ENCODE measurements at regions not wholly inside any gene's neighbourhood (a gene's known extent, or its start where the extent isn't known, plus 50 kb on each side); places are given as distances from the start of the nearest gene placed in this dataset.

DNA sequence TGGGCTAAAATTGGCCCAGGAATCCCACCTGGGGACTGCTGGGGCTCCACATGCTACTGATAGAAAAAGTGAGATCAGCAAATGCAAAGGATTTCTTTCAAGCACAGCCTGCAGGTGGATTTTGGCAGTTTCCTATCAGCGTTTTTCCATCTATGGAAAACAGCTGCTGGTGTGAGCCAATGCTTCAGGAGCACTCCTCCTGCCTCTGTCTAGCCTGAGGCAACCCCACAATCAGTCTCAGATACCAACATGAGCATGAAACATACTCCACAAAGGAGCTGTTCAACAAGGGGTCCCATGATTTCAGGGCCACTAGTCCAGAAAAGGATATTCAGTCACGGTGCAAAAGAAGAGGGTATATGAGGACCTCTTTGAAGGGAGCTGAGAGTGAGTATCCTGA lies 311.5 kb upstream of the THBS1 start:
- H3K27ac Mint-ChIP-seq: no peak overlapping the region
- DNase-seq (ENCODE audit: low spot score in 2 of 2): no peak
- no peak for ATAC-seq
- no peaks in the 10 kb centered on the region for H3K36me3 Mint-ChIP-seq
- no peaks in the 10 kb centered on the region for H3K4me1 Mint-ChIP-seq
- H3K9me3 Mint-ChIP-seq: no peaks in the 10 kb centered on the region
- no peak overlapping the region for H3K4me3 Mint-ChIP-seq

- DNase-seq (ENCODE audit: low spot score in 2 of 2): no peak
- no peaks in the 10 kb centered on the region for H3K36me3 Mint-ChIP-seq
- H3K4me1 Mint-ChIP-seq: no peaks in the 10 kb centered on the region
- H3K4me3 Mint-ChIP-seq: no peak overlapping the region
- H3K9me3 Mint-ChIP-seq: no peaks in the 10 kb centered on the region
- no peak for ATAC-seq
- H3K27ac Mint-ChIP-seq: no peak overlapping the region
Measured at GRCh38 chr15:39269821-39270220, 311.1 kb upstream of the THBS1 start.

- no peak overlapping the region for H3K27ac Mint-ChIP-seq
- H3K4me1 Mint-ChIP-seq: no peaks in the 10 kb centered on the region
- DNase-seq (ENCODE audit: low spot score in 2 of 2) (no peak), ATAC-seq (peak; percentile 21)
- no peak overlapping the region for H3K4me3 Mint-ChIP-seq
- H3K9me3 Mint-ChIP-seq: no peaks in the 10 kb centered on the region
- H3K36me3 Mint-ChIP-seq: no peaks in the 10 kb centered on the region
Measured at GRCh38 chr15:39270221-39270855, 310.5 kb upstream of the THBS1 start.

GRCh38 chr15:39270934-39271333 lies 309.9 kb upstream of the THBS1 start:
- Mint-ChIP-seq H3K27ac (no peak overlapping the region), H3K9me3 (no peaks in the 10 kb centered on the region), H3K36me3 (no peaks in the 10 kb centered on the region), H3K4me3 (no peak overlapping the region), H3K4me1 (no peaks in the 10 kb centered on the region)
- ATAC-seq (no peak), DNase-seq (ENCODE audit: low spot score in 2 of 2) (no peak)

DNA sequence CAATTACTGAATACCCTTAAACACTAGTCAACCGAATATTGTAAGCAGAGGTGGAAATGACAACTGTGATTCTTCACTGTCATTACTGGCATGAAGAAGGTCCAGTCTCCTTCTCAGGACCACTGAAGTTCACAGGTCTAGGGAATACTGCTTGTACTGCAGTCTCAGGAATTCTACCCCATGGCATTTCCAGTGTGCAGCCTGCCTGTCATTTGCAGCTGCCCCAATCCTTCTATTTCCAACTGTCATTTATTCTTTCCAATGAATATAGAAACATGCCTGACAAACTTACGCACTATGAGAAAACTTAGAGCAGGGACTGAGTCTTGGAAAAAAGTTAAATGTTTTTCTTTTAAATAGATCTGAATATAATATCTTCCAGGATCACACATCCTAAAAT lies 308.0 kb upstream of the THBS1 start:
- no peaks in the 10 kb centered on the region for H3K9me3 Mint-ChIP-seq
- no peak overlapping the region for H3K27ac Mint-ChIP-seq
- no peaks in the 10 kb centered on the region for H3K4me1 Mint-ChIP-seq
- no peaks in the 10 kb centered on the region for H3K36me3 Mint-ChIP-seq
- H3K4me3 Mint-ChIP-seq: no peak overlapping the region
- DNase-seq (ENCODE audit: low spot score in 2 of 2) (no peak), ATAC-seq (no peak)

DNA sequence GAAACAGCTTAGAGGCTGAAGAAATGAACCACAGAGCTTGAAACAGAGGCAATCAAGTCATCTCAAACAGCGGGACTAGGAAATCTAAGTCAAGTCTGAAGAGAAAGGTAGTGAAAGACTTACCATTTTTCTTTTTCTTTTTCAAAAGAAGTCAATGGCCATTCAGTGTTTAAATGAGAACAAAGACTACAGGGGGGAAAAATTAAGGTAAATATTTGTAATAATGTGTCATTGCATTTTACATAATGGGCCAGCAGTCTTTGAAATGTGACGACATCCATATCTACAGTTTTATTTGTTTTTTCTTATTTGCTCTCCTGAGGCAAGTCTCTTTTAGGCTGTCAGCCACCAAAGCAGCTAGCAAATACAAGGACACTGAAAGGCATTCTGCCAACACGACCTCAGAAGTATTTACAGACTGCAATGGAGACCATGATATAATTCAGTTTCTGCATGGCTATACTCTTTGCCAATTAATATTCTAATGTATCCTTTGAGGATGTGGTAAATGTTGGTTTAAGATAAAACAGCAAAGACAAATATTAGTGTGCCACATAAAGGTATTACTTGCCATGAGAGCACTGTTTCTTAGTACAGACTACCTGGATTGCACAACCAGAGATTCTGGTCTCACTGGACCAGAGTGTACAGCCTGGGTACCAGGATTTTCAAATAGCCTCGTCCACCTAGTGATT lies 307.0 kb upstream of the THBS1 start:
- DNase-seq (ENCODE audit: low spot score in 2 of 2): no peak
- H3K9me3 Mint-ChIP-seq: no peaks in the 10 kb centered on the region
- no peak for ATAC-seq
- H3K27ac Mint-ChIP-seq: no peak overlapping the region
- no peaks in the 10 kb centered on the region for H3K36me3 Mint-ChIP-seq
- H3K4me3 Mint-ChIP-seq: no peak overlapping the region
- no peaks in the 10 kb centered on the region for H3K4me1 Mint-ChIP-seq

DNA sequence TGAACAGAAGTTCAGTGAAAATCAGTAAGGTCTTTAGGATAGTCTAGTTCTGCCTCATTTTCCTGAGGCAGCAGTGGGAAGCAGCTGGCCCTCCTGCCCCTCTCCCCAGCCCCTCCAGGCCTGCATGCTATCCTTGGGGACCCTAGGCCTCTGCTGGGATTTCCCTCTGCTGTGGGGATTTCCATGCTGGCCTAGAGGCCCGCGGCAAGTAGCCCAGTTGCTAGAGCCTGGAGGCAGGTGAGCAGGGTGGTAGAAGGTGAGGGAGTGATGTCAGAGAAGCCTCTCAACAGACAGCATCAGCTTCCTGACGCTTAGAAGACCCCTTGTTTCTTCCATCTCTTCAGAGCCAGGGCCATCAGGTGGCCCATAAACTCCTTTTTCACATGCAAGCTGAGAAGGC lies 305.8 kb upstream of the THBS1 start:
- no peak overlapping the region for H3K4me3 Mint-ChIP-seq
- no peak for ATAC-seq
- DNase-seq (ENCODE audit: low spot score in 2 of 2): no peak
- no peaks in the 10 kb centered on the region for H3K9me3 Mint-ChIP-seq
- no peaks in the 10 kb centered on the region for H3K4me1 Mint-ChIP-seq
- H3K36me3 Mint-ChIP-seq: no peaks in the 10 kb centered on the region
- no peak overlapping the region for H3K27ac Mint-ChIP-seq

DNA sequence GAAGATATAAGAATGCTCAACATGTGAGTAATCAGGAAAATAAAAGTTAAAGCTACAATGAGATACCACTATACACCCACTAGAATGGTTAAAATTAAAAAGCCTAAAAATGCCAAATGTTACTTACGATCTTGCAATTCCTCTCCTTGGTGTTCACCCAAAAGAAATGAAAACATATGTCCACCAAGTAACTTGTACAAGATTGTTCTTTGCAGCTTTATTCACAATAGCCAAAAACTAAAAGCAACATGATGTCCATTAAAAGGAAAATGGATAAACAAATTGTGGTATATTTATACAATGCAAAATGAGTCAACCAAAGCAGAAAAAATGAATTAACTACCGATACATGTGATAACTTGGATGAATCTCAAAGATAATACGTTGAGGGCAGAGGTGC lies 301.6 kb upstream of the THBS1 start:
- no peak overlapping the region for H3K27ac Mint-ChIP-seq
- H3K36me3 Mint-ChIP-seq: no peaks in the 10 kb centered on the region
- DNase-seq (ENCODE audit: low spot score in 2 of 2) (no peak), ATAC-seq (no peak)
- no peaks in the 10 kb centered on the region for H3K9me3 Mint-ChIP-seq
- H3K4me1 Mint-ChIP-seq: no peaks in the 10 kb centered on the region
- no peak overlapping the region for H3K4me3 Mint-ChIP-seq

DNA sequence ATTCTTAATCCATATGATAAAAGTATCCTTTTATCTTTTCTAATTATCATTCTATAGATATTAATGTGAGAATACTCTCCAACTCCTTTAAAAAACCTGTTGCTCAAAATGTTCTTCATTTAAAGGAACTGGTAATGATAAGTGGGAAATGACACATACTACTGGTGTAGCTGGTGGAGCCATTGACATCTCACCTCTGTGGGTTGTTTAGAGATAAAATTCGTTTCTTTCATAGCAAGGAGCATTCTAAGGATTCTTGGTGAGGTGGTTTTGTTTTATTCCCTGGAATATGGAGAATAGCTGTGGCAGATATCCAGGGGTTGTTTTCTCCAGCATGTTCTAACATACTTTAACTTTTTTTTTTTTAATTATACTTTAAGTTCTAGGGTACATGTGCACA lies 299.8 kb upstream of the THBS1 start:
- Mint-ChIP-seq H3K4me1 (no peaks in the 10 kb centered on the region), H3K4me3 (no peak overlapping the region), H3K36me3 (no peaks in the 10 kb centered on the region), H3K27ac (no peak overlapping the region), H3K9me3 (no peaks in the 10 kb centered on the region)
- ATAC-seq (no peak), DNase-seq (ENCODE audit: low spot score in 2 of 2) (no peak)

DNA sequence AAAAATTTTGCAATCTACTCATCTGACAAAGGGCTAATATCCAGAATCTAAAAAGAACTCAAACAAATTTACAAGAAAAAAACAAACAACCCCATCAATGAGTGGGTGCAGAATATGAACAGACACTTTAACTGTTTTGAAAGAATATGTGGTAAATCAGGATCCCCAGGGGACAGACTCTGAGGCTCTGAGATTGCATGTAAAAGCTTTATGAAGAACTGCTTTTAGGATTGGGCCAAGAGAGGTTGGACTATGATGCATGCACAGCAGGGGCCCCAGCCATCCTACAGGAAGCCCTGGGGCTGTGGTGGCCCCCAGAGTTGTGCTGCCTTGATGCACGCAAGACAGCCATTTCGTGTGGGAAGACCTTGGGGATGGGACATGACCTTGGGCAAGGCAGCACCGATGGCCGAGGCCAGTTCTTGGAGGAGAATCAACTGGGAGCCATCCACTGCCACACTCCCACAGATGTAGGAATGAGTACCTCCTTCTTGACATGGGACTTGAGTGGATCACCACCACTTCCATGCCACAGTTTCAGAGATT lies 298.1 kb upstream of the THBS1 start:
- DNase-seq (ENCODE audit: low spot score in 2 of 2) (no peak), ATAC-seq (no peak)
- Mint-ChIP-seq H3K4me3 (no peak overlapping the region), H3K36me3 (no peaks in the 10 kb centered on the region), H3K4me1 (no peaks in the 10 kb centered on the region), H3K27ac (no peak overlapping the region), H3K9me3 (no peaks in the 10 kb centered on the region)

GRCh38 chr15:39283531-39283930 lies 297.3 kb upstream of the THBS1 start:
- H3K4me1 Mint-ChIP-seq: no peaks in the 10 kb centered on the region
- ATAC-seq (no peak), DNase-seq (ENCODE audit: low spot score in 2 of 2) (no peak)
- no peaks in the 10 kb centered on the region for H3K36me3 Mint-ChIP-seq
- H3K4me3 Mint-ChIP-seq: no peak overlapping the region
- no peaks in the 10 kb centered on the region for H3K9me3 Mint-ChIP-seq
- no peak overlapping the region for H3K27ac Mint-ChIP-seq

DNA sequence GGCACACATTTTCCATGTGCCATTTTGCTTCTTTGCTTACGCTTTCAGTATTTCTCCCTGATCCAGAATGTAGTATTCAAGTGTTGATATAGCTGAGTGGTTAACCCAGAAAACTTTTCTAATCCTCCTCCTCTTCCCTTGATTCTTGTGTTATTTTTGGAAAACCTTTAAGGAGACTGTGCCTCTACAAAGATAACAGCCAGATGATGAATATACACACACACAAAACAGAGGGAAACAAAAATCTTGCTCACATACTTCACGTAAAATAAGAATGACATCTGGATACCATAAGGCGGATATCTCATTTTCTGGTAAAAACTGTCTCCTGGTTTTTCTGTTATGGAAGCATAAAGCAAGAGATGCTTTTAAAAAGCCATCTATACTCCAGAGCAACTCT lies 295.8 kb upstream of the THBS1 start:
- no peaks in the 10 kb centered on the region for H3K9me3 Mint-ChIP-seq
- no peak overlapping the region for H3K4me3 Mint-ChIP-seq
- H3K27ac Mint-ChIP-seq: no peak overlapping the region
- H3K4me1 Mint-ChIP-seq: no peaks in the 10 kb centered on the region
- no peak for DNase-seq (ENCODE audit: low spot score in 2 of 2)
- ATAC-seq: no peak
- no peaks in the 10 kb centered on the region for H3K36me3 Mint-ChIP-seq

DNA sequence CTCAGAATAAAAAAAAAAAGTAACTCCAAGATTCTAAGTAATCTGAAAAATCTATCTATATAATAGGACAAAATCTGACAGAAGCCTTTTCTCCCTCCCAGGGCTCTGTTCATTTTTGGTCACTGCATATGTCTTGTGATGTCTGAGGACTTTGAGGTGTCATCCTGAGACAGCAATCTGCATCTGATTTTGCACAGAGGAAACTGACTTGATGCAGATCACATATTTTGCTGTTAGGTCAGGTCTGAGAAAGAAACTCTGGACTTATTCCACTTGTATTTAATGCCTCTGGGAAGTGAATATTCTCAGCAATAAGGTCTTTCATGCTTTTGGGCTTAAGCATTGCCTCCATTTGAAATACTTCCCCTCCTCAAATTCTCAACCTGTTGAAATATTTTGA lies 295.2 kb upstream of the THBS1 start:
- H3K36me3 Mint-ChIP-seq: no peaks in the 10 kb centered on the region
- H3K4me1 Mint-ChIP-seq: no peaks in the 10 kb centered on the region
- H3K4me3 Mint-ChIP-seq: no peak overlapping the region
- H3K27ac Mint-ChIP-seq: no peak overlapping the region
- ATAC-seq (no peak), DNase-seq (ENCODE audit: low spot score in 2 of 2) (no peak)
- H3K9me3 Mint-ChIP-seq: no peaks in the 10 kb centered on the region

- H3K4me3 Mint-ChIP-seq: no peak overlapping the region
- ATAC-seq: no peak
- H3K27ac Mint-ChIP-seq: no peak overlapping the region
- H3K36me3 Mint-ChIP-seq: no peaks in the 10 kb centered on the region
- no peaks in the 10 kb centered on the region for H3K9me3 Mint-ChIP-seq
- no peaks in the 10 kb centered on the region for H3K4me1 Mint-ChIP-seq
- DNase-seq (ENCODE audit: low spot score in 2 of 2): no peak
Measured at GRCh38 chr15:39286706-39287105, 294.2 kb upstream of the THBS1 start.

- ATAC-seq: no peak
- Mint-ChIP-seq H3K9me3 (peaks cover 3% of the 10 kb centered on the region), H3K4me1 (no peaks in the 10 kb centered on the region), H3K36me3 (no peaks in the 10 kb centered on the region), H3K4me3 (no peak overlapping the region), H3K27ac (no peak overlapping the region)
- no peak for DNase-seq (ENCODE audit: low spot score in 2 of 2)
Measured at GRCh38 chr15:39287322-39288195, 293.3 kb upstream of the THBS1 start.

All from stimulated activated effector memory CD8-positive, alpha-beta T cell treated with anti-CD3 and anti-CD28 coated beads, Interleukin-12 subunit alpha, Interleukin-12 subunit beta, amount 100 ng/mL, for 72 hours (primary cell).